Inflammatory macrophage (primary cell): ENCODE measurements at regions not wholly inside any gene's neighbourhood (a gene's known extent, or its start where the extent isn't known, plus 50 kb on each side); places are given as distances from the start of the nearest gene placed in this dataset.

Experiments used
- DNase-seq, 2 donors: peaks; one replicate each; pipeline ENCODE4 v3.0.0-alpha.2; 2020 to 2022

DNA sequence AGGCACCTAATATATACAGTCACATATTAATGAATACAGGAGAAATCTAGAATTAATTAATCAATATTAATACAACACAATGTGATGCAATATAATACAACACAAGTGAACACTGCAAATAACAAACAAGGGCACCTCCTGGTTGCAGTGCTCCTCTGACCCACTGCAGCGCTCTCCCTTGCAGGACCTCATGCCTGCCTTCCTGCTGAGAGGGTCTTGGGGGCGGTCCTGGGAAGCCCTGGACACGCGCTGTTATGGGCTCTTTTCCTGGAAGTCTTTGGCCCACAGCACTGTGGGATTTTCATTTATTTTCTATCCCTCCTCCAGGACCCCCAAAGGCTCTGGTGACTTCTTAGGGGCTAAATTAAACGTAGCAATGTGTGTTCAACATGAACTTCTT, 485.8 kb downstream of the IRX1 start:
- no peak for DNase-seq

GRCh38 chr5:4082966-4083564, 487.4 kb downstream of the IRX1 start:
- DNase-seq: no peak

DNA sequence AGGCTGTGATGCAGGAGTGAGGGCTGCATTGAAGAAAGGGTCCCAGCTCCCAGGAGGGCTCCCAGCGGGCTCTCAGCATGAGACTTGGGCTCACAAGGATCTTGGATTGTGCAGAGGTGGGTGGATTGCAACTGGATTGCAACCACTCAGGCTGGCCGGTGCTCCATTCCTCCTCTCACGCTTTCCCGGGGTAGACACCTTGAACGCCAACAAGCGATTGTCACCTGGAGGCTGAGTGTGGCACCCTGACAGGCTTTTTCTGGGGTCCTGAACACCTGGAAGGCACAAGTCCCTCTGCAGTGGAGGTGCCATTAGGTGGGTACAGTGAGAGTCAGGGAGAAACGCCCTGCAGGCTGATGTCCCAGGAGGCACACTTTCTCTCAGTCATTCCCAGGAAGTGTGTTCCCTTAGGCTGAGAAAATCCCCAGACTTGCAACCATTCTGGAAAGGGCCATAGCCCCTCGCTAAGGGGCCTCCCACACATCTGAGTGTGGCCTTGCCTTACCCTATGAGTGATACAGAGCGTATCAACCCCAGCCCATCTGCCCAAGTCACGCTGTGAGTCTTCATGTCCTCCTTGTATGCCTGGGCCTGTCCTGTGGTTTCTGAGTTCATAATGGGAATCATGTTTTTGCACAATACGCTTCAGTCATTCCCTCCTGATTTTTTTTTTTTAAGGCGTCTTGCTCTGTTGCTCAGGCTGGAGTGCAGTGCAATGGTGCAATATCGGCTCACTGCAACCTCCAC, 488.1 kb downstream of the IRX1 start:
- no peak for DNase-seq

DNA sequence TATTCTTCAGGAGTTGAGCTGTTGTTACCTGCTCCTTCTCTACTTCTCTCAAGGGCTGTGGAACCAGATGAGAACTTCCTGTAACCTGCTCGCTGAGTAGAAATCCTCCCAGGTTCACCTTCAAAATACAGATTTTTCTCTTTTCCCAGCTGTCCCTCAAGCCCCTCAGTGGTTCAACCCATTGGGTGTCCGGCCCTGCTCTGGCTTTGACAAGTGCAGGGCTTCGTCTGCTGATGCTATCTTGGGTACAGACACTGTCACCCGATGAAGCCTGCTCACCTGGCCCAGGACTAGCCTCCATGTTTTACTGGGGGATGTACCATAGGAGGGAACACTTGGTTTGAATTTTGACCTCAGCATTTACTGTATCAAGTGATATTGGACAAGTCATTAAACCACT, 490.4 kb downstream of the IRX1 start:
- no peak for DNase-seq

DNA sequence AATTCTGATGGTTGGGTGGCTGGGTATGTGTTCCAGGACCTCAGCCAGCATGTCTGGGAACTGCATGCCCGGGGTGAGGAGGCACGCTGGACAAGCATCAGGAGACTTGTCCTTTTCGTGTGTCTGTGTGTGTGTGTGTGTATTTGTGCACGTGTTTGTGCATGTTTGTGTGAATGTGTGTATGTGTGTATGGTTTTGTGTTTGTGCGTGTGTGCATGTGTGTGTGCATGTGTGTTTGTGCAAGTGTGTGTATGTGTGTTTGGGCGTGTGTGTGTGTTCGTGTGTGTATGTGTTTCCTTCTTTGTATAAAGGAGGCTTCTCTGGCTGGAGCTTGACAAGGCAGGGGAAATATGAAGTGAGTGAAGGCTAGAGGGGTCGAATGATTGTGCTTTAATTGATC, 491.5 kb downstream of the IRX1 start:
- DNase-seq: no peak

- DNase-seq: no peak
Measured at GRCh38 chr5:4089087-4089486, 493.5 kb downstream of the IRX1 start.

DNA sequence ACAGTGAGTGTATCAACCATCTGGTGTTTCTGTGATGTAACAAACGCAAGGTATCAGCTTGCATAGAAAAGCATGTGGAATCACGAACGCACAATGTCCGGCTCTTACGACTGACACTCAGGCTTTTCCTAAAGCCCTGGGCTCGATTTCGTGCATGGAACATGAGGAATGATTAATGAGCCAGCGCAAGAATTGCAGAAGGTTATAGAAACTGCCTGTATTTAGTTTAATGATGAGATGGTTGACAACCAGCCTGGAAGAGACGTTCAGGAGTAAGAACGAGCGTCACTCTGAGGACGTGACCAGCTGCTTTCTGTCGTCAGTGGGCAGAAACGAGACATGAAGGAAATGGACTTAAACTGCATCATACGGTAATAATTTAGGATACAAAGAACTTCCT, 497.6 kb downstream of the IRX1 start:
- DNase-seq: no peak

- DNase-seq: no peak
Measured at GRCh38 chr5:4093970-4094369, 498.3 kb downstream of the IRX1 start.

DNA sequence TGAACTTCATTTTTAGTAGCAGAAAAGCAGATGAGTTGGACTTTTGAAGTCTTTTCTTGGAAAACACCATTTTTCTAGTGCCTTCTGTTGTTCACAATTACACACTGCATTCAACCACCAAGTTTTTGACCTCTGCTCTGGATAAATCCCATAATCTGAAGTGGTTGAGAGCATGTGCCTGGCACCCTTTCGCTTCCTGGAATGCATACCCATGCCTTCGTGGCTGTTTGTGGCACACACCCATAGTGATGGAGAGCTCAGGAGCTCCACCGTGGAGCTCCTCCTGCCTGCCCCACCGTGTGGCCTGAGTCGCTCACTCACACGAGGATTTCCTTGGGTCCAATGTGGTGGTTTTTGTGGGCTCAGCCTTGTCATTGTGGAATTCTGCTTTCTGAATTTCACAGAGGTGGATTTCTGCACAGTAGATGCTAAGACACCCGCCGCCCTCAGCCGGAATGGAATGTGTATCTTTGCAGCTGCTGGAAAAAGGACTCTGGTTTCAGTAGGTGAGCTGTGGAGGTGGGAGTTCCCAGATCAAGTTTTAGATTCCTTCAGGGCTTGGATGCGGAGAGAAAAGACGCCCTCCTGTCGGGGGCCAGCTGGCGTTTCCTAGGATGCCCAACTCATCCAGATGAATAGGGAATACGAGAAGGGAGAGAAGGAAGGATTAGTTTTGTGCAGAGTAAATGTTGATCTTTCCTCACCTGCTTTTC, 500.4 kb downstream of the IRX1 start:
- no peak for DNase-seq

DNA sequence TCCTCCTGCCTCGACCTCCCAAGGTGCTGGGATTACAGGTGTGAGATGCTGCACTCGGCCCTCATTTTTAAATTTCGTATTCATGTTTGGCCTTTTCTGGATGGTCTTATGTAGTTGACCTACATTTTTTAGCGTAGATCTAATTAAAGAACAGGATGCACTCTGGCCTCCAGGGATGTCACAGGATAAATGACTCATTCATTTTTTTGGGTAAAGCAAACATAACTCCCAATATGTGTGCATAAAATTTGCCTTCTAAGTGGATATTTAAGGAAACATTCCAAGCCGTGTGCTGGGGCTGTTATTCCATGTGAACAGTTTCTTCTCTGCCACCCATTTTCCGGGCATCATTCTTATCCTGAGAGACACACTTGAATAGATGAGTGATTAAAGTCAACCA, 501.6 kb downstream of the IRX1 start:
- DNase-seq: no peak

DNA sequence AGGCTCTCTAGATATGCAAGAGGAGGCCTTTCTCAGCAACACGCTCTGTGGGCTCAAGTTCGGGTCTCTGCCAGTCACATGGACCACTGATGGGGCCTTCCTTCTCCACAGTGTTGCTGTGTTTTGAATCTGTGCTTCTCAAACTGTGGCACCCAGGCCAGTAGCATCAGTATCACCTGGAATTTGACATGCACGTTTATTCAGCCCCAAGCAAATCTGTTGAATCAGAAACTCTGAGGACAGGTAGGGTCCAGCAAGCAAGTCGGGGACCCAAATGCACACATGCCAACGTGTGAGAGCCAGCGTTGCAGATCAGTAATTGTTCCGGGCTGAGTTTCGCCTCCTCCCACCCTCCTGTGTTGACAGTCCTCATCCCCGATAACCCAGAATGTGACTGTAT, 502.6 kb downstream of the IRX1 start:
- DNase-seq: no peak

- DNase-seq: no peak
Measured at GRCh38 chr5:4099386-4099785, 503.8 kb downstream of the IRX1 start.

- no peak for DNase-seq
Measured at GRCh38 chr5:4100739-4101138, 505.1 kb downstream of the IRX1 start.

DNA sequence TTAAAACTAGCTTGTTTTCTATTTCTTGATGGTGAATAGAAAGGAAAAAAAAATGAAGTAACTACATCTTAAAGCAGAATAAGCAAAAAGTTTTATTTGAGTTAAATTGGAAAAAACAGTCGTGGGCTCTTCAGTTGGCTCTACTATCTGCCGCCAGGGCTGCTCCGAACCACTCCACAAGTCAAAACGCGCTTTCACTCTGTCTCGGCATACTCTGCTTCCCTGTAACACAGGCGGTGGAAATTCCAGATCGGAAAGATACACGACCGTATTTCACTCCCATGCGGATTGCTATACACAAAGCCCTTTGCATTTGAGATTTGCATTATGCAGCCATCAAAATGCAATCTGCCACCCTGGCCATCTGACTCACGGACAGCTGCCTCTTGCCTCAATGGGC, 505.6 kb downstream of the IRX1 start:
- no peak for DNase-seq

- DNase-seq: no peak
Measured at GRCh38 chr5:4104831-4105597, 509.4 kb downstream of the IRX1 start.

DNA sequence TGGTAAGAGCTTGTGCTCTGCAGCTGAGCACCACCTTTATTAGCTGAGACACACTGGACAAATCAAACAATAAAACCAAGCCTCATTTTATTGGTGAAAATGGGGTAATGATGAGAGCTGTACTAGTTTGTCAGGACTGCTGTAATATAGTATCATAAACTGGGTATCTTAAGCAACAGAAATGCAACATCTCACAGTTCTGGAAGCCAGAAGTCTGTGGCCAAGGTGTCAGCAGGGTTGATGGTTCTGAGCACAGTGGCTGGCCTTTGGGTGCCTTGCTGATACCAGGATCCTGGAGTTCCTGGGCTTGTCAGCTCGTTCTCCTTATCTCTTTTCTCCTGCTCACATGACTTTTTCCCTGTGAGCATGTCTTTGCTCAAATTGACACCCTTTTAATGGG, 513.1 kb downstream of the IRX1 start:
- DNase-seq: no peak

- no peak for DNase-seq
Measured at GRCh38 chr5:4113426-4113825, 517.8 kb downstream of the IRX1 start.

GRCh38 chr5:4113905-4114304, 518.3 kb downstream of the IRX1 start:
- DNase-seq: no peak

- no peak for DNase-seq
Measured at GRCh38 chr5:4114452-4114851, 518.8 kb downstream of the IRX1 start.

DNA sequence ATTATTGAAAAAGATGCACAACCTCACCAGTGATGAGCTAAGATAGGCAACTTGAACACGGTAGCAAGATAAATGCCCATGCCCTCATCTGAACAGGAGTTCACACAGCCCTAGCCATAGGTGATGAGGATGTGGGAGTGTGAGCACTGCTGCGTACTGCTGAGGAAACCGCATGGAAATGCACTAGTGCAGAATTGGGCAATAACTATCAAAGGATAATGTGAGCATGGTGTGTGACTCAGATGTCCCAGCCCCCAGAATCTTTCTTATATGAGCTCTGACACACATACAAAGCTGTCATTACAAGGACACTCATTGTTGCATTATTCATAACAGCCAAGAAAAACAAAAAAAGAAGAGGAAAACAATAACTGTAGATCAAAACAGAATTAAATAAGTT, 521.2 kb downstream of the IRX1 start:
- no peak for DNase-seq

DNA sequence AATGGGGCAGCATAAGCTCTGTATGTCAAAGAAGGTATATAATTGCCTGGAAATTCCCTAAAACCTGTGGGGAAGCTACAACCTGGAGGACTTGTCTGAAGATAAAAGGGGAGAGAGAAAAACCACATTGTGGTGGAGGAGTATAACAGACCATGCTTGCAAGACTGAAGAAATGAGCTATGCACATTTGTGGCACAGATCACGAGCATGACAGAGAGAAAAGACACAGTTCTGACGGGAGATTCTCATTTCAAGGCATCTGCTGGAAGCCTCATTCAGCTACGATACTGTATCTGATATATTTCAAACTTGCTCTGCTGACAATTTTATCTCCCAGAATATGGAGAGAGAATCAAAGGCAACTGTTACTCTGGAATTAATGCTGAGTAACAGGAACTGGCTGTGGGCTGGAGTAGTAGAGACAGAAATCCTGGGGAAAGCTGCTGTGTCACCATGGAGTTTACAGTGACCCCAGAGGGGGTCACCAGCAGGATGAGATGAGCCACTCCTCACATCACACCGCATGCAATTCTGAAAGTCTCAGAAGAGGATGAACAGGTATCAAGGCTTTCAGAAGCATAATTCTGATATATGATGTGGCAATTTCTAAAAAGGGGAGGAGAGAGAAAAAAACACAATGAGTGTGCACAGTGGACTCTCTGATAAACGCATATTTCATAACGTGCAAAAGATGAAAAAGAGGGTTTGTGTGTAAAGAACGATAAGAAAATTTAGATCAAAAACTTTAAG, 528.8 kb downstream of the IRX1 start:
- no peak for DNase-seq

DNA sequence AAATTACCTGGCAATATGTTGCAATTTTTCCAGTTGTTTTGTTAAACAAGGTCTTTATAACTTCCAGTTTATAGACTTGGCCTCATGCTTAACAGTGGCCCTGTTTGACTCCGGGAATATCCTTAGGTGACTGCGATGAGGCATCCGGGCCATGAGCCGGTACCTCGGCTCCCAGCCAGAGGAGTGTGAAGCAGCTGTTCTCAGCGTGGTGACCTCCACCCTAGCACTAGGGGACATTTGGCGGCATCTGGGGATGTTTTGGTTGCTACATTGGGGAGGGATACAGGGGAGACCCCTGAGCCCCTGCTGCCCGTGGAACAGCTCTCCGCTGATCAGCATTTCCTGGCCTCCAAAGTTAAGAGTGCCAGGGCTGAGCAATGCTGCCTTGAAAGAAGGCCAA, 533.4 kb downstream of the IRX1 start:
- DNase-seq: no peak

GRCh38 chr5:4129523-4129922, 533.9 kb downstream of the IRX1 start:
- no peak for DNase-seq
